HUES64 (cell line): ENCODE measurements at regions not wholly inside any gene's neighbourhood (a gene's known extent, or its start where the extent isn't known, plus 50 kb on each side); places are given as distances from the start of the nearest gene placed in this dataset.

Experiments used
- H3K27ac ChIP-seq: 2 replicates; pipeline ENCODE4 v1.7.0; 2013; ENCODE audit warnings: low read depth, low read length, inconsistent platforms
- H3K27me3 ChIP-seq: 2 replicates; pipeline ENCODE4 v1.6.1; 2013; ENCODE audit warnings: mild to moderate bottlenecking, low read length; ENCODE audit not compliant: insufficient read depth
- H3K36me3 ChIP-seq: 2 replicates; pipeline ENCODE4 v1.6.1; 2013; ENCODE audit warnings: mild to moderate bottlenecking, low read length; ENCODE audit not compliant: insufficient read depth
- H3K4me1 ChIP-seq: 2 replicates; pipeline ENCODE4 v1.6.1; 2013; ENCODE audit warnings: mild to moderate bottlenecking, low read length, moderate library complexity; ENCODE audit not compliant: insufficient read depth
- H3K4me3 ChIP-seq: 2 replicates; pipeline ENCODE4 v1.5.1; 2013; ENCODE audit warnings: mild to moderate bottlenecking, low read length, moderate library complexity
- H3K9ac ChIP-seq: 2 replicates; pipeline ENCODE4 v1.6.1; 2013; ENCODE audit warnings: mild to moderate bottlenecking, low read depth, low read length
- H3K9me3 ChIP-seq: 2 replicates; pipeline ENCODE4 v1.6.1; 2013; ENCODE audit warnings: low read depth, low read length; ENCODE audit not compliant: insufficient read depth
- WGBS: fragments of 150-250, 120-280 bp; methylation state at CpG from one replicate; pipeline ENCODE4 v1.1.7; 2013; ENCODE audit warnings: missing lambda C conversion rate; 5-methylcytosine and 5-hydroxymethylcytosine counted together

- Histone ChIP-seq H3K27me3 (no peaks in the 10 kb centered on the region), H3K9me3 (peaks cover 6% of the 10 kb centered on the region; the same call in 1 of the 2 replicates), H3K27ac (no peak overlapping the region), H3K9ac (no peak overlapping the region), H3K4me1 (peaks cover 49% of the 10 kb centered on the region), H3K36me3 (no peaks in the 10 kb centered on the region), H3K4me3 (no peak overlapping the region)
- WGBS = 78% methylated on average over 3 of the region's 4 CpGs
Measured at GRCh38 chr6:68042339-68043121, 592.6 kb upstream of the ADGRB3 start.

GRCh38 chr6:68040780-68041179 lies 594.3 kb upstream of the ADGRB3 start:
- peak overlapping the region; percentile 96 for H3K27ac ChIP-seq
- H3K9ac ChIP-seq = peak overlapping the region; percentile 66
- H3K4me3 ChIP-seq = 0 out of 2 replicates have a peak overlapping the region, but pooled peaks have one; percentile 14
- H3K27me3 ChIP-seq = no peaks in the 10 kb centered on the region
- WGBS = 55% methylated on average over 2 of the region's 3 CpGs
- peaks cover 53% of the 10 kb centered on the region for H3K4me1 ChIP-seq
- H3K36me3 ChIP-seq = no peaks in the 10 kb centered on the region; the same call in 1 of the 2 replicates
- peaks cover 11% of the 10 kb centered on the region; the same call in 1 of the 2 replicates for H3K9me3 ChIP-seq

- Histone ChIP-seq H3K36me3 (no peaks in the 10 kb centered on the region; the same call in 1 of the 2 replicates), H3K9me3 (peaks cover 11% of the 10 kb centered on the region; the same call in 1 of the 2 replicates), H3K9ac (peak overlapping the region; percentile 66), H3K4me1 (peaks cover 53% of the 10 kb centered on the region), H3K27me3 (no peaks in the 10 kb centered on the region), H3K27ac (peak overlapping the region; percentile 96), H3K4me3 (peak overlapping the region; percentile 14; the same call in 1 of the 2 replicates)
- WGBS = 45% methylated on average over 13 of the region's 13 CpGs
Measured at GRCh38 chr6:68040312-68040778, 594.7 kb upstream of the ADGRB3 start.

DNA sequence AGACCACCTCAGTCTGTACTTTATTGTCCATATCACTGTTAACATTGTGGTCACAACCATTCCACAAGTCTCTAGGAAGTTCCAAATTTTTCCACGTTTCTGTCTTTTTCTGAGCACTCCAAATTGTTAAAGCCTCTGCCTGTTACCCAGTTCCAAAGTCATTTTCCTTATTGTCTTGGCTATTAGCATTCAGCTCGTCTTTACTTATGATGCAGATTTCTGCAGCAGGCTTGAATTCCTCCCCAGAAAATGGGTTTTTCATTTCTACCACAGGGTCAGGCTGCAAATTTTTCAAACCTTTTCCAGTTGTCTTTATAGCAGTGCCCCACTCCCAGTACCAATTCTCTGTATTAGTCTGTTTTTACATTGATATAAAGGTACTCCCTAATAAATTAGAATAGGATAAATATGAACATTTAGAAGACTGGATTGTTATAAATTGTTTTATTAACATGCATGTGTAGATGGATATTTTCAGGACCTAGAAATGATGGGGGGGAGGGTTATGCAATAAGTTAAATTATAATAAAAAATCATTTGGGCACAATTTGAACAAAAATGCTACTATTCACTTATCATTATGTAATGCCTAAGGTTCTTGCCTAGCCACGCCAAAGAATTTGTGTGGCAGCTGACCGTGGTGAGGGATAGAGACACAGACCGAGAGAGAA lies 595.3 kb upstream of the ADGRB3 start:
- no peaks in the 10 kb centered on the region for H3K27me3 ChIP-seq
- peak overlapping the region; percentile 66 for H3K9ac ChIP-seq
- H3K36me3 ChIP-seq = no peaks in the 10 kb centered on the region; the same call in 1 of the 2 replicates
- peak overlapping the region; percentile 96 for H3K27ac ChIP-seq
- WGBS = 18% methylated on average over 4 of the region's 5 CpGs
- peaks cover 53% of the 10 kb centered on the region for H3K4me1 ChIP-seq
- H3K9me3 ChIP-seq = peaks cover 17% of the 10 kb centered on the region
- peak overlapping the region; percentile 14 for H3K4me3 ChIP-seq

DNA sequence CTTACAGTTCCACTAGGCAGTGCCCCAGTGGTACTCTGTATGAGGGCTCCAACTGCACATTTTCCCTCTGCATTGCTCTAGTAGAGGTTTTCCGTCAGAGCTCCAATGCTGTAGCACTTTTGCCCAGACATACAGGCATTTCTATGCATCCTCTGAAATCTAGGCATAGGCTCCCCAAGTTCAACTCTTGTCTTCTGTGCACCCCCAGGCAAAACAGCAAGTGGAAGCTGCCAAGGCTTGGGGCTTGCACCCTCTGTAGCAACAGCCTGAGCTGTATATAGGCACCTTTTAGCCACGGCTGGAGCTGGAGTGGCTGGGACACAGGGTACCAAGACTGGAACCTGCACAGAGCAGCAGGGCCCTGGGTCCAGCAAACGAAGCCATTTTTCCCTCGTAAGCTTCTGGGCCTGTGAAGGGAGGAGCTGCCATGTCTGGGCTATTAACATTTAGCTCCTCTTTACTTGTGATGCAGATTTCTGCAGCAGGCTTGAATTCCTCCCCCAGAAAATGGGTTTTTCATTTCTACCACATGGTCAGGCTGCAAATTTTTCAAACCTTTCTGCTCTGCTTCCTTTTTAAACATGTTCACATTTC lies 596.2 kb upstream of the ADGRB3 start:
- Histone ChIP-seq H3K9me3 (peaks cover 21% of the 10 kb centered on the region), H3K27ac (peak overlapping the region; percentile 96), H3K9ac (peak overlapping the region; percentile 66)

GRCh38 chr6:68032217-68032616 lies 602.9 kb upstream of the ADGRB3 start:
- 95% methylated on average over 4 of the region's 4 CpGs for WGBS
- Histone ChIP-seq H3K27me3 (no peaks in the 10 kb centered on the region), H3K4me1 (0 out of 2 replicates have a peak, but pooled peaks cover 4% of the 10 kb centered on the region), H3K27ac (no peak overlapping the region), H3K9me3 (peaks cover 14% of the 10 kb centered on the region), H3K9ac (no peak overlapping the region), H3K36me3 (no peaks in the 10 kb centered on the region; the same call in 1 of the 2 replicates), H3K4me3 (no peak overlapping the region)

More for the DNA sequence above, 596.2 kb upstream of the ADGRB3 start:
- H3K27me3 ChIP-seq = no peaks in the 10 kb centered on the region
- peaks cover 53% of the 10 kb centered on the region for H3K4me1 ChIP-seq
- H3K4me3 ChIP-seq = peak overlapping the region; percentile 14
- H3K36me3 ChIP-seq = no peaks in the 10 kb centered on the region; the same call in 1 of the 2 replicates
- whole genome bisulfite sequencing = 32% methylated on average over 4 of the region's 4 CpGs

DNA sequence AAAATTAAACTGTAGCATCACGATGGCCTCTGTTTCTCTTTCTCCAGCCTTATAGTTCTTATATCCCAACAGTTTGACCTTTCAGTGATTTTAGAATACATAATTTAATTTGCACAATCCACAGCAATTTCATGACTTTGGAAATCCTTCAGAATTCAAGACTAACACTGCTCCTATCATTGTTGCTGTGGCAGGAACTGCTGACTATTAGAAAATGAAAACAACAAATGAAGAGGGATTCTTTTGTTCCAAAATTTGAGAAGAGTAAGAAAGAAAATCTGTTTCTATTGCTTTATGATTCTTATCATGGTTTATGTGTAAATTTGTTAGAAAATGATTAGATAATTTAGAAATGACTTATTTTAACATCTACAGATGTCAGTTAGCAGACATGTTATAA lies 604.0 kb upstream of the ADGRB3 start:
- WGBS = 88% methylated on average over 1 of the region's 1 CpG
- H3K27ac ChIP-seq = no peak overlapping the region
- no peaks in the 10 kb centered on the region for H3K27me3 ChIP-seq
- H3K4me1 ChIP-seq = no peaks in the 10 kb centered on the region
- H3K4me3 ChIP-seq = no peak overlapping the region
- peaks cover 11% of the 10 kb centered on the region for H3K9me3 ChIP-seq
- no peak overlapping the region for H3K9ac ChIP-seq
- no peaks in the 10 kb centered on the region for H3K36me3 ChIP-seq

GRCh38 chr6:68026483-68026882 lies 608.6 kb upstream of the ADGRB3 start:
- peaks cover 2% of the 10 kb centered on the region; the same call in 1 of the 2 replicates for H3K9me3 ChIP-seq
- no peak overlapping the region for H3K4me3 ChIP-seq
- no peak overlapping the region for H3K27ac ChIP-seq
- 88% methylated on average over 3 of the region's 3 CpGs for WGBS
- no peaks in the 10 kb centered on the region for H3K27me3 ChIP-seq
- no peaks in the 10 kb centered on the region for H3K4me1 ChIP-seq
- no peak overlapping the region for H3K9ac ChIP-seq
- H3K36me3 ChIP-seq = no peaks in the 10 kb centered on the region

- Histone ChIP-seq H3K36me3 (no peaks in the 10 kb centered on the region), H3K9me3 (peaks cover 2% of the 10 kb centered on the region; the same call in 1 of the 2 replicates), H3K27ac (no peak overlapping the region), H3K4me1 (no peaks in the 10 kb centered on the region), H3K4me3 (no peak overlapping the region), H3K9ac (no peak overlapping the region), H3K27me3 (no peaks in the 10 kb centered on the region)
- WGBS = 97% methylated on average over 3 of the region's 3 CpGs
Measured at GRCh38 chr6:68025764-68026163, 609.3 kb upstream of the ADGRB3 start.

DNA sequence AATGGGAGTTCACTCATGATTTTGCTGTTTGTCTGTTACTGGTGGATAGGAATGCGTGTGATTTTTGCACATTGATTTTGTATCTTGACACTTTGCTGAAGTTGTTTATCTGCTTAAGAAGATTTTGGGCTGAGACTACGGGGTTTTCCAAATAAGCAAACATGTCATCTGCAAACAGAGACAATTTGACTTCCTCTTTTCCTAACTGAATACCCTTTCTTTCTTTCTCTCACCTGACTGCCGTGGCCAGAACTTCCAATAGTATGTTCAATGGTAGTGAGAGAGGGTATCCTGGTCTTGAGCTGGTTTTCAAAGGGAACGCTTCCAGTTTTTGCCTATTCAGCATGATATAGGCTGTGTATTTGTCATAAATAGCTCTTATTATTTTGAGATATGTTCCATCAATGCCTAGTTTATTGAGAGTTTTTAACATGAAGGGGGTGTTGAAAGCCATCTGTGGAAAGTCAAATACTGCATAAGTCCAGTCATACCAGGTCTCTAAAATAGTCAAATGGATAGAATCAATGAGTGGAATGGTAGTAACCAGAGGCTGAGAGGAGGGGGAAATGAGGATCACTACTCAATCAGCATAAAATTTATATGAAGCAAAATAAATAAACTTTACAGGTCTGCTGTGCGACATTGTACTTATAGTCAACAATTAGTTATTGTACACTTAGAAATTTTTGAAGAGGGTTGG lies 610.4 kb upstream of the ADGRB3 start:
- H3K4me3 ChIP-seq = no peak overlapping the region
- no peaks in the 10 kb centered on the region for H3K27me3 ChIP-seq
- no peaks in the 10 kb centered on the region for H3K36me3 ChIP-seq
- no peaks in the 10 kb centered on the region for H3K4me1 ChIP-seq
- peaks cover 2% of the 10 kb centered on the region; the same call in 1 of the 2 replicates for H3K9me3 ChIP-seq
- H3K27ac ChIP-seq = no peak overlapping the region
- WGBS = 90% methylated on average over 4 of the region's 5 CpGs
- no peak overlapping the region for H3K9ac ChIP-seq
